Right forelimb (tissue), 1 donor: ENCODE measurements at regions not wholly inside any gene's neighbourhood (a gene's known extent, or its start where the extent isn't known, plus 50 kb on each side); places are given as distances from the start of the nearest gene placed in this dataset.

ENCODE experiments used
- DNase-seq: peaks from one replicate; pipeline ENCODE4 v3.0.0-alpha.2; 2018

DNA sequence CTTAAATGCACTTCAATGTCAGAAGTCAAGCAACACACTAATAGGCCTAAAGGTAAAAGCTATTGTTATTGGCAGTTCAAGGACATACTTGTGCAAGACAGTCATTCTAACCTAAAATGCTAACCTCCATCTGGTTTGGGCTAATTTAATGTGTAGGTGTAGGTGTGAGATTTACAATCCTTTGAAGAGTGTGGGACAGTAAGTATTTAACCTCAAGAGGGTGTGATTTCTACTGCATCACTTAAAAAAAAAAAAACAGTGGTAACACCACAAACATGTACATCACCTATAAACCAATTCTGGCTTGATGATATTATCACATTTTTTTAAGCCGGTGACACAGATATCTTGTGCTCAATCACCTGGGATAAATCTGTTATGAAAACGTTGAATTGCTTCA, 127.5 kb upstream of the MEF2C start:
- no peak for DNase-seq

DNA sequence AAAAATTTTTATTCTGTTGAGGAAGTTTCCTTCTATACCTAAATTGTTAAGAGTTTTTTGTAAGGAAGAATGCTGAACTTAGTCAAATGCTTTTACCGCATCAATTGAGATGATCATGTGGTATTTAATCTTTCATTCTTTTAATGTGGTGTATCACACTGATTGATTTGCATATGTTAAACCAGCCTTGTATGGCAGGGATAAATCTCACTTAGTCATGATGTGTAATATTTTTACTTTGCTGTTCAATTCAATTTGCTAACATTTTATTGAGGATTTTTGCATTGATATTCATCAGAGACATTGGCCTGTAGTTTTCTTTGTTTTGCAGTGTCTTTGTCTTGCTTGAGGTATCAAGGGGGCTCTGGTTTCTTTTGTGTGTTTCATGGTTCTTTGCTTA, 125.3 kb upstream of the MEF2C start:
- DNase-seq = no peak

DNA sequence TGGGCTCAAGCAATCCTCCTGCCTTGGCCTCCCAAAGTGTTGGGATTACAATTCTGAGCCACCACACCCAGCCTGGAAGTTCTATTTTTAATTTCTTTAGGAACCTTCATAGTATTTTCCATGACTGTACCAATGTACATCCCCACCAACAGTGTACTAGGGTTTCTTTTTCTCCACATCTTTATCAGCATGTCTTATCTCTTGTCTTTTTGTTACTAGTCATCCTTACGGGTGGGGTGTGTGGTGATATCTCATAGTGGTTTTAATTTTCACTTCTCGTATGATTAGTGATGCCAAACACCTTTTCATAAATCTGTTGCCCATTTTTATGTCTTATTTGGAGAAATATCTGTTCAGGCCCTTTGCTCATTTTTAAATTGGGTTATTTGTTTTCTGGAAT, 123.0 kb upstream of the MEF2C start:
- no peak for DNase-seq

DNA sequence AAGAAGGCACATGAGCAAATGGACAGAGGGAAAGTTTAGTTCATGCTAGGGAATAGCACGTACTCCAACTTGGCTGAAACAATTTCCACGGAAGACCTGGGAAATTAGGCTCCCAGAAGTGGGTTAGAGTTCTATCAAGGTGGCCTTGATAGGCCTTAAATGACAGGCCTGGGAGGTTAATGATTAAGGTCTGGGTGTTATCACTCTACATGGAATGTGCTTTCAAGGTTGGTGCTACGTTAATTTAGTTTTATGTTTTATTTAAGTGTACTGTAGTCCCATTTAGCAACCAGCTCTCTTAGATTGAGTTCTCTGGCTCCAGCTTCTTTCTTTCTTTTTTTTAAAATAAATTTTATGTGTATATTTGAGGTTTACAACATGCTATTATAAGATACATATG, 121.4 kb upstream of the MEF2C start:
- no peak for DNase-seq

DNA sequence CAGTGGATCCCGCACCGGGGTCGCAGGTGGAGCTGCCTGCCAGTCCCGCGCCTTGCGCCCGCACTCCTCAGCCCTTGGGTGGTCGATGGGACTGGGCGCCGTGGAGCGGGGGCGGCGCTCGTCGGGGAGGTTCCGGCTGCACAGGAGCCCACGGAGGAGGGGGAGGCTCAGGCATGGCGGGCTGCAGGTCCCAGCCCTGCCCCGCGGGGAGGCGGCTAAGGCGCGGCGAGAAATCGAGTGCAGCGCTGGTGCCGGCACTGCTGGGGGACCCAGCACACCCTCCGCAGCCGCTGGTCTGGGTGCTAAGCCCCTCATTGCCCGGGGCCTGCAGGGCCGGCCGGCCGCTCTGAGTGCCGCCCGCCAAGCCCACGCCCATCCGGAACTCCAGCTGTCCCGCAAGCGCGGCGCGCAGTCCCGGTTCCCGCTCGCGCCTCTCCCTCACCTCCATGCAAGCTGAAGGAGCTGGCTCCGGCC, 120.6 kb upstream of the MEF2C start:
- DNase-seq = no peak

DNA sequence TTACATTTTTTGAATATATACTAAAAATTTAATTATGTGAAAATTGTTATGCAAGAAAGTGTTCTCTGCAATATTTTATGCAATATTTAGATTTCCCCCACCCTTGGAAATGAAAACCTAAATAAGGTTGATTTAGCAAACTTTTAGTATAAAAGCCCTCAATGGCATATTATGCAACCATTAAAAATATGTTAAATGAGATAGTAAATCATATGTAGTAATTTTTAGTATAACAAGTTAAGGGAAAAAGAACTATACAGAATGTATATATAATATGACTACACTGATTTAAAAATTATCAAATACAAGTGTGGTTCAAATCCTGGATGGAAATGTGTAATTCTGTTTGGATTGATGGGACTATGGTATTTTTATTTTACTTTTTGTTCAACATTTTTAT, 116.9 kb upstream of the MEF2C start:
- DNase-seq = no peak

DNA sequence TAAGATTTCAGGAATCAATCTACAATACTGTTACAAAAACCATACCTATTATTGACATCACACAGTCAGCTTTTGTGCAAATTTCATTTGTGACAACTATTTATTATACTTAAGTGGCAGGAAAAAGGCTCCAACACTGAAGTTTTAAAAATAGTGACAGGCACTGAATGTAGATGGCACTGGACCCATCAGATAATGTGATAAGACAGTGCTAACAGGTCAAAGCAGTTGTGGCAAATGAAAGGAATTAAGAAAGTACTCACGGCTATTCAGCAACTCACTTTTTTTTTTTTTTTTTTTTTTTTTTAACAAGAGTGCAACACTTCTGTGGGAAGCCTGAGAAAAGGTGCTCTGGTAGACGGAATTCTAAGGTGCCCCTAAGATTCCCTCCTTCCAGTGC, 115.0 kb upstream of the MEF2C start:
- no peak for DNase-seq

DNA sequence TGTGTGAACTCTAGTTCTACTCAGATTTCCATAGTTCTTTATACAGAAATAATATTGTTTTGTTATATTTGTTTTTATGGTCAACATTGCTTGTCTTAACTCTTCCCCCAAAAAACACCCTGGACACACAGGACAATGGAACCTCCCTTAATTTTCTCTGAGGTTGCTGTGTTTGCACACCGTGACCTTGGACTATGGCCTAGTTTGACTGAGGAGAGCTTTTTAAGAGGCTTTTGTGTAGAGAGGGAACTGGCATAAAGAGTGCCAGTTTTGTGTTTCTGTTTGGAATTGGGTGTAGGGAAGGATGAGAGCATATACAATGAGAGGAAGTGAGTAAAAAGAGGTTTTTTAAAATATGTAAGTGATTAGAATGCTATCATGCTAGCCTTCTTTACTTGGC, 101.1 kb upstream of the MEF2C start:
- DNase-seq = no peak

DNA sequence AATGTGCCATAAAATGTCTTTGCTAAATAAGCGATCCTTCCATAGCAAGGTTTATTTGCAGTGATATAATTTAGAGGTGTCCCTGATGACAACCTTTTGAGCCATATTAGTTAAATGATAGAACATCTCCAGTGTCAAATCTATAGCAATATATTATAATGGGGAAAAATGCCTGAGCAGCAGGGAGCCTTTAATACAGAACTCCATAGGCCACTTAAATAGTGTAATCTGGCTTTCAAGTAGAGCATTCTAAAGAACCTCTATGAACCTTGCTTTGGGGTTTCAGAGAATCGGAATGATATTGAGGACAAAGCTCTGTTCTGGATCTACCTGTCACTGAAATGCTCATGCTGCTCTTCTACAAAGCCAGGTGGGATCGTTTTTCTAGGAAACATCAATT, 96.7 kb upstream of the MEF2C start:
- no peak for DNase-seq

DNA sequence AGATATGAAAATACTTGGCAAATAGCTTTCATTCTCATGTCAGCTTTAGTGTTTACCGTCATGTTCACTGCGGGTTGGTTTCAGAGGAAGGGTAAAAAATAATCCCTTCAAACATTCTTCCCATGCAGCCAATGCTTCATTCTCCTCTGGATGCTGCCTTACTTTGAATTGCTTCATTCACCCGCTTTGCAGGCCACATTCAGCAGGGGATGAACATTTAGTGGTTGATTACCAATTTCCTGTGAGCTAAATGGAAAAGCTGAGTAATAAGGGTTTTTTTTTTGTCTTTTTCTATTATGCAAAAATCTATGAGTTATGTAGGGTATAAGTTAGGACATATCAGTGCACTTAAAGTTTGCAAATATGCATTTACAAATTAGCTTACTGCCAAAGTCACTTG, 96.3 kb upstream of the MEF2C start:
- DNase-seq = no peak

DNA sequence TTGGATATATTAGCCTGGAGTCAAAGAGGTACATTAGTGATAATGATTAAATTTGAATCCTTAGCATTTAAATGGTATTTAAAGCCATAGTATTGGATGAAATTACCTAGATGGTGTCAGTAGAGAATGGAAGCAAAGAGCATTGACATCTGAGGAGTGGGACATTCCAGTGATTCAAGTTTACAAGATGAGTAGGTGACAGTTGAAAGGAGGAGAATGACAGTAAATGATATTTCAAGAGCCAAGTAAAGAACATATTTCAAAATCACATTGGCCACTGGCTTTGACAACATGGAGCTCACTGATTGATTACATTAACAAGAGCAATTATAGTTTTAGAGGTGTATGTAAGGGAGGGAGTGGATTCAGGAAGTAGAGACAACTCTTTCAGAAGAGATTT, 93.9 kb upstream of the MEF2C start:
- no peak for DNase-seq

DNA sequence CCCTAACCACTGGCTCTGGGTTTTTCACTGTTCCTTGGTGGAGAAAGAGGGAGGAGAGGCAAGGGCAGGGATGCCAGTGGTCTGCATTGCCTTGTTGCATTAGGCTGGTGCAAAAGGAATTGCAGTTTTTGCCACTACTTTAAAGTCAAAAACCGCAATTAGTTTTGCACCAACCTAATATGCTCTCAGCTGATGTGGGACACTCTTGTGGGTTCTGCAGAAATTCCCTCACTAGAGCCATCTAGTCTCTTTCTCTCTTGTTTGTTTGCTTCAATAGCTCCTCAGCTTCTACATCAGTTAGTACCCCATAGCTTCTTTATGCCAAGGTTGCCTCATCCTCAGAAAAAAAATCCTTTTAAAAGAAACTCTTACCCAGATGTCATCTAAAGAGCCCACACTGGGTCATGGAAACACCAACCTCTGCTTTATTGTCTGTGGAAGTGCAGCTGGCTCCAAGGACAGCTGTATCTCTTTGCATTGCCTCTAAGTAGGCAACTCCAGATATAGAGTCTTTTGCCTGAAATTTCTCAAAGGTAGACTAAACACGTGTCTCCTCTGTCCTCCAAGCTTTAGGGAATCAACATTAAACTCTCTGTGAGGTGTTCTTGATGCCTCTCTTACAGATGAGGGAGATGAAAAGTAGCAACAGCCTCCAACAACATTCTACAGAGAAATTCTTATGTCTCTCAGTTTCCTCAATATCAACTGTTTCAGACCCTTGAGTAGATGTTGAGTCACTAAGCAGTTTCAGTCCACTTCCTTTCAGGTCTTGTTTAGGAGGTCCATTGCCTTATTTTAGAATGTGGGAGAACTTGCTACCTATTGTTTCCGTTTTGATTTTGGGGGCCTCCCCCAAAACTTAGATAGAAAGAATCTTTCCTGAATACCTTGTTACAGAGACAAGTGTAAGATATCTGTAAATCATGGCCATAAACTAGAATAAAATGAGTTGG, 84.9 kb upstream of the MEF2C start:
- DNase-seq = no peak

DNA sequence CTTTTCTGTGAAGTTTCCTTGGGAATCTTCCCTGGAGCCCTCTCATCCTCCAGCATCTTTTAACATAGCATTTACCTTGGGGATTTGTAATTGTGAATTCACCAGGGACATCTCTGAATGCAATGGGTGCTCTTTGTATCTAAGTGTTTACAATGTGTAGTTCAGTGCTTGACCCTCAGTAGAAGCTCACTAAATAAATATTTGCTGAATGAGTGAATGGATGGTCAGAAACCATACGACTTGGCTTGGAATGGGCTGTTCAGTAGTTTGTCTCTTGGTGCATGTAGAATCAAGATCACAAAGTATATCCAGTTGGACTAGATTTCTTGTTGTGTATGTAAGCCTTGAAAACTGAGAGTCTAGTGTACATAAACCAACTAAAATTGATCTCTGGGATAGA, 81.8 kb upstream of the MEF2C start:
- DNase-seq = no peak

DNA sequence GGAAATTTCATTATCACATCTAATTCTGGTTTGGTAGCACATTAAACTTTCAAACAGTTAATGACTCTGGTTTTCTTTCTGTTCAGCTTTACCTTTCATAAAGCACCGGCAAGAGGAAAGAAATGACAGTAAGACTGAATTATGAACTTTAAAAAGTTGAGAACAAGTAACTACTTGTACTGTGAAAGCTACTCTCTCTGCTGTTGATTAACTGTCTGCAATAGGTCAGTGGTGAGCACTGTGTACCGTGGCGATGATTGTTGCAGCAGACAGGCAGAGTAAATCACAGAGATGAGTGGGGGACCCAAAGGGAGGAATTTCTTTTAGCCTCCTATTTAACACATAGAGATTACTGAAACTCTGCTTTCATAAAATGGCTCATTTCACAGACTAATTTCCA, 74.0 kb upstream of the MEF2C start:
- no peak for DNase-seq

DNA sequence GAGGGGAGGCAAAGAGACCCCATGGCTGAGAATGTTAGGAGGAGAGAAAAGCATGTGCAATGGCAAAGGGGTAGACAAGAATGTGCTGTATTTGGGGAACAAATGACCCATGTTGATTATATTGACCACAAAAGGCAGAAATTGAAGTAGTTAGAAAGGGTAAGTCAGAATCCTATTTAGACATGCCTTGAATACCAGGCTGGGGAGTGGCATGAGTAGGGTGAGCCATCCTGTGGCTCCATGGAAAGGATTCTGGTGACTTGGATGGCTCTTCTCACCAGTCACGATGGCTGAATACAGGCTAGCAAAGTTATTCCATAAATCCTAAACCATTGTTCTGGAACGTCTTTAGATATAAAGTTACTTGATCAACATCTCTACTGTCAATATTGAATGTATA, 73.4 kb upstream of the MEF2C start:
- no peak for DNase-seq

DNA sequence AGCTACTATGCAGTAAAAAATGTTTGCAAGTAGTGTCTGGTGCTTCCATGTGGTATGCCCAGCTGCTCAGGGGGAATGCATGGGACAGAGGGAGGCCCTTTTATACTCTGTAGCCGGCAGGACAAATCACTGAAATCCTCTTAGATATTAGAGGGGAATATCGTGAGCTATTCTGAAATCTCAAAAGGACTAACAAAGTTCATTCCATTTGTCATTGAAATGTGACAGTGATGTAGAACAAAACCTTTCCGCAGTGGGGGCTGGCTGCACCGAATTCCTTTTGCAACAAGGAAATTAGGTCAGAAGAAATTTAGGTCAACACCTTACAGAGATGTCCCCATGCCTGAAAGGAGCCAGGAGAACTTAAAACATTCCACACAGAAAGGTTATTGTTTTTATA, 72.4 kb upstream of the MEF2C start:
- DNase-seq = no peak

DNA sequence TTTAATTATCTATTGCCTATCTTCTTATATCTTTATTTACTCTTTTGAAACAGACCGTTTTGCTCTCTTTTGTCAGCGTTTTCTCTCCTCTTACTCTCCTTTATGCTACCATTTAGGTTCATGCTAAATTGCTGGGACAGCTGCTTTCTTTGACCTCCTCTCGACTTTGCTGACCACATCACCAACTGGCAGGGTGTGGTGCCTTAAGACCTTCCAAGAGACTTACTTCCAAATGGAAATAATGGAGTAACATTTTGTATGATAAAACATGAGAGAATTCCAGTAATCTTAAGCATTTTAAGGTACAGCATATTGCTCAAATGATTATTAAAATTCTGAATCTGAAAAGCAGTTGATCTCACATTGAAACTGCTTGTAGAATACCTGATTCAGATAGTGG, 71.5 kb upstream of the MEF2C start:
- no peak for DNase-seq

DNA sequence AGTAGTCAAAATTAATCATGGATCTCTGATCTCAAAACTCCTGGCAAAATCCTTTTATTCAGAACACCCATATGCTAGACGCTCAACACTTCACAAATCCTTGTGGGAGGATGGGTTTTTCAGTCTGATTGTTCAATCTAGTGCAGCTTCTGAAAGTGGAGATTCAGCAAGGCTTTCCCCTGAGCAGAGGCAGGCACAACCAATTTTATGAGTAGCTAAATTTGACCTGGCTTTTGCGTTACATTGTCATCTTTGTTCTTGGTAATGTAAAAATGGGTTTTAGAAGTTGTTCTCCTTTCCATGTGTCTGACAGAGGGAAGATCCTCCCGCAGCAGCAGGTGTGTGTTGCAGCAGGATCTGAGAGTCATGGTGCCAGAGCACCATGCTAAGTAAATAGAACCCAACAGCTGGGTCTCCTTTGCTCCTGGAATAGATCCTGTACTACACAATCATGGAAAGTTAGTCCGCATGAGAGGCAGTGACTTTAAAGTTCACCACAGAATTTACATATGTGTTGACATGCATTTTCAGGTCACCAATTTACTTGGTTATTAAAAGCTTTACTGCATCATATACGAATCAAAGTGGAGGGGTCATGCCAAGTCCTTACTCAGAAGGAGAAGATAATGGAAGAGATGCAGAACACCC, 70.1 kb upstream of the MEF2C start:
- DNase-seq = no peak

DNA sequence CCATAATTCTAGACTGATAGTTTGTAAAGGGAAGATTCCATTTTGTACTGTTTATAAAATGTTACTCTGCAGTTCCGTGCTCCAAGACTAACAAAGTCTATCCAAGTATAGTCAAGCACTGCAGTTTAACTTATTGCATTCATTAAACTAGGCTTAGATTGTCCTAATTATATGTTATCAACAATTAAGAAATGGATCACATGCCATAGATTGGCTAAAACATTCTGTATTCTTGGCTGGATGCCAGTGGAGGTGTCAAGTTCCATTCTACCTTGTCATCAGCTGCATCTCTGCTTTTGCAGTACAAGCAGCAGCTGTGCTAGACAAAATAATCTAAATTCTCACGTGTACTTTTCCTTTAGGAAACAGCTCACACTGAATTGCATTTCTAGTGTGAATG, 69.4 kb upstream of the MEF2C start:
- no peak for DNase-seq

DNA sequence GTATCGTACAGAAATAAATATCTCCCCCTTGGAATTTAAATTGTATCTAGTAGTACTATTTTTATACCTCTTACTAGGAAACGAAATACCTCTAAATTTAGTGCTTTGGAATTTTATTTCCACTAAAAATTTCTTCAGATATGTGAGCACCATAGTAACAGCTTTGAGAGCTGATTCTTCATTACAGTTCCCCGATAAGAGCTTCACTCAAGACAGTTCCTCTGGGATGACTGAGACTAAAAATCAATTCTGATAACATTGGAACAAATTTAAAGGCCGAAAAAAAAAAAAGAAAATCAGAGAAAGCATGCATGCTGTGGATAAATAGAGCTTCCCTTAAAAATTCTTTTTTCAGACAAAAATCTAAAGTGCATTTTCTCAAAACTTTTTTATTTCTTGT, 68.5 kb upstream of the MEF2C start:
- DNase-seq = no peak

DNA sequence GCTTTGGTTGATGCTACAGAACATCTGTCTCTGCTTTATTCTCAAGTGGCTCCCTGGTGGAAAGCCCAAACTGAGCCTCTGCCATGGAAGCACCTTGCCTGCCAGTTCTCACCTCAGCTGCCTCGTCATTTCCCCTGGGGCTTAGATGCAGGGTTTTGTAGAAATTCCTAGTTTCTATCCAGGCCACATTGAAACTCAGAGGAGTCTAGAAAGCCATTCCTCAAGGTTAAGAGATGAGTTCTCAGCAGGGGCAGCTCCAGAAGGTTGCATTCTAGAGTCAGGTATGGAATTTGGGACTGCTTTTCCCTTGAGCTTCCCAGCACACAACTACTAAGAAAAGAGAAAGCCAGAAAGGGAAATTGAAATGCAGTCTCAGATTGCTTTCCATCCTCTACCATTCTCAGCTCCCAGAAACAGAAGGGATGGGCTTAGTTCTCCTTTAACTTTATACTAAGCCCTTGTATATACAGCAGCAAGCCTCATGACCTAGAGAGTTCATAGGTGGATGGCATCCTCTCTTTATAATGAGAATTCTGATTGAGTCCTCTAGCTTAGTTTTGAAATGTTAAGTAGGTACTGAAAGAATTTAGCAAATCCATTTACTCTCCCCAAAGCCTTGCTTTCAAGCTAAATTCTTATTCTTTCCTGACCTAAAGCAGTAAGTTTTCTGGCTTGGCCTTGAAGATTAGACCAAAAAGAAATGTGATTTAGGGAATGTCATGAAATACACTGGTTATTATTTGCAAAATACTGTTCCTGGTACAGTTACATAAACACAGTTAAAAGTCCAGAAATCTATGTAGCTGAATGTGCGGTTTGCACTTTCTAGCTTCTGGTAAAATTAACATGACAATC, 66.0 kb upstream of the MEF2C start:
- DNase-seq = no peak

DNA sequence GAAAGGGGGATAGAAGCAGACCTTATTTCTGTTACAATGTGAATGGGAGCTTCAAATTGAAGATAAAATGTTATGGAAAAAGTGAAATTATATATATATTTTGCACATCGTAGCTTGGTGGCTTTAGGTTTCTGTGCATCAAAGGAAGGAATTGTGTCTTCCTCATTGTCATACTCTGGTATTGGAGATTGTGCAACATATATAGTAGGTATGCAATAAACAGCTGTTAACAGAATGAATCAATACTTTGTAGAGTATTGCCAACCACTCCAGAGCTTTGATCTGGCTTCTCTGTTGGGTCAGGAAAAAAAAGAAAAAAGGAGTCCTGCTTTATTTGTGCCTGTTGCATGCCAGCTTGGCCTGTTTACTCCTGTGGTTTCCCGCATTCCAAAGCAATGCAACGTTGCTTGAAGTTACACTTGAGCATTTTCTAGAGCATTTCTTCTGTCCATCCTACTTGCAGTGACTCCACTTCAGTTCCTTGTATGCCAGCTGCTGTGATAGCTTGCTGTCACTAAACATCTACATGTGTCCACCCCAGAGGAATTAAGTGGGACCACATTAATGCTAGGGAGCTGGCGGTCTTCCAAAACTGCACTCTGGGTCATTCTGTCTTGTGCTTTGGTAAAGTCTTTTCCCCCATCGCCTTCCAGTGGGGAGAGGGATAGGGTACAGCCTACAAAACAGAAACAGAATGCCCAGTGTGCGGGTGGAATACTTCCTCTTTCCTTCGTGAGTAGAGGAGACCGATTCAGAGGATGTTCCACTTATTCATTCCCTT, 62.0 kb upstream of the MEF2C start:
- no peak for DNase-seq

DNA sequence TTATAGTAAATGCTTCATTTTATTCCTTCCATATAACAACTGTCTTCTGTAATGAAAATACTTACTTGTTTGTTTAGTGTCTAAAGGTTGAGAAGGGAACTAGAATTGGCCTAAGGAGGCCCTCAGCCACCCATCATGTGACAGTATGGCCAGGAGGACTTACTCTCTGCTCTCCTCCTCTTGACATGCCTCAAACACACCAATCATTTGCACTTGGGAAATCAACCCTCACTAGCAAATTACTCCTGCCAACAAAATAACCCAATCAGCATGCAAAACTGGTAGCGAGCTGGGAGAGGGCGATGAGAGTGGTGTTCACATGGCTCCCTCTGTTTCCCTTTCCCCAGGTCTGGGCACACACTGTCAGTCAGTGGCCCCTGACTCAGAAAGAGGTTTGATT, 58.6 kb upstream of the MEF2C start:
- DNase-seq = no peak
